Esophagus muscularis mucosa (tissue), 4 donors: ENCODE measurements at regions not wholly inside any gene's neighbourhood (a gene's known extent, or its start where the extent isn't known, plus 50 kb on each side); places are given as distances from the start of the nearest gene placed in this dataset.

Experiments used
- DNase-seq: peaks from one replicate; pipeline ENCODE4 v3.0.0-alpha.2; 2017; ENCODE audit errors: extremely low spot score
- H3K27ac ChIP-seq, 4 donors: fragments of 200-600 bp; sonication (generic); replicated peaks in 1 of 4; 1 replicate in 3 of 4; 2 replicates in 1 of 4; pipeline ENCODE4 v1.5.1; 2016 to 2019; ENCODE audit warnings: mild to moderate bottlenecking in 1 of 4
- H3K27me3 ChIP-seq, 4 donors: fragments of 200-600 bp; sonication (generic); one replicate each; pipeline versions ENCODE4 v1.5.1 to v1.6.0; 2016 to 2019
- H3K36me3 ChIP-seq, 4 donors: fragments of 200-600 bp; sonication (generic); one replicate each; pipeline ENCODE4 v1.5.1; 2016 to 2019
- H3K4me1 ChIP-seq, 4 donors: fragments of 200-600 bp; sonication (generic); one replicate each; pipeline ENCODE4 v1.5.1; 2016 to 2019
- H3K4me3 ChIP-seq, 4 donors: fragments of 200-600 bp; sonication (generic); 1 replicate in 2 of 4; 2 replicates in 2 of 4; pipeline ENCODE4 v1.5.1; 2016 to 2019; ENCODE audit warnings: mild to moderate bottlenecking in 4 of 4, moderate library complexity in 1 of 4
- H3K9me3 ChIP-seq, 4 donors: fragments of 200-600 bp; sonication (generic); 1 replicate in 3 of 4; 2 replicates in 1 of 4; pipeline ENCODE4 v1.5.1; 2016 to 2019
- CTCF ChIP-seq, 3 experiments: fragments of 200-600 bp in 2 of 3; fragments of 450-650 bp in 1 of 3; sonication (generic) in 2 of 3; IDR thresholded peaks; one replicate each; pipeline ENCODE4 v1.5.1; 2017 to 2019; ENCODE audit warnings: antibody characterized with exemption in 3 of 3, mild to moderate bottlenecking in 2 of 3, moderate library complexity in 1 of 3
- EP300 ChIP-seq: sonication (generic); formaldehyde crosslinking; IDR thresholded peaks from one replicate; pipeline ENCODE4 v1.6.1; 2017; ENCODE audit warnings: antibody characterized with exemption
- POLR2A ChIP-seq: fragments of 450-650 bp; IDR thresholded peaks from one replicate; pipeline ENCODE4 v1.6.1; 2017; ENCODE audit warnings: antibody characterized with exemption, moderate library complexity, mild to moderate bottlenecking, low read depth
- POLR2AphosphoS5 ChIP-seq, 2 donors: sonication (generic); formaldehyde crosslinking; IDR thresholded peaks; one replicate each; pipeline ENCODE4 v1.6.1; 2017; ENCODE audit warnings: antibody characterized with exemption in 2 of 2
- WGBS: methylation state at CpG from one replicate; pipeline ENCODE4 v1.1.5; 2018; 5-methylcytosine and 5-hydroxymethylcytosine counted together
- intact Hi-C: fragments of 100-400 bp; cut with DNase I; formaldehyde crosslinking; loops from one replicate; pipeline ENCODE4 v1.15.1; 2023

- no peak for DNase-seq
- Histone ChIP-seq H3K36me3 (no peaks in the 10 kb centered on the region), H3K4me3 (no peak overlapping the region), H3K4me1 (peaks cover 0 to under 1% (median 0%) of the 10 kb centered on the region in 4 donors), H3K27ac (no peak overlapping the region), H3K9me3 (no peaks in the 10 kb centered on the region), H3K27me3 (no peaks in the 10 kb centered on the region)
- no peak for TF ChIP-seq POLR2AphosphoS5 (IDR thresholded peaks at IDR 0.05)
- TF ChIP-seq EP300 = no peak
- WGBS = 65% methylated on average over 2 of the region's 2 CpGs
- intact Hi-C loops = no loop called here
These were observed 332.6 kb upstream of the SMC2 start for GRCh38 chr9:103761466-103761865.

- no peaks in the 10 kb centered on the region for H3K9me3 ChIP-seq
- DNase-seq = no peak
- no peaks in the 10 kb centered on the region for H3K4me1 ChIP-seq
- 83% methylated on average over 2 of the region's 2 CpGs for WGBS
- H3K27me3 ChIP-seq = no peaks in the 10 kb centered on the region
- intact Hi-C loops = no loop called here
- no peak overlapping the region for H3K27ac ChIP-seq
- no peak overlapping the region for H3K4me3 ChIP-seq
- TF ChIP-seq POLR2A = no peak
- TF ChIP-seq POLR2AphosphoS5 (IDR thresholded peaks at IDR 0.05) = no peak
- TF ChIP-seq CTCF (IDR thresholded peaks at IDR 0.05) = peak in 1 of 3 experiments; percentile 3
- no peaks in the 10 kb centered on the region for H3K36me3 ChIP-seq
These were observed 304.4 kb upstream of the SMC2 start for GRCh38 chr9:103789686-103790085.

GRCh38 chr9:103798620-103799019 lies 295.5 kb upstream of the SMC2 start:
- intact Hi-C loops = no loop called here
- no peak for DNase-seq
- no peaks in the 10 kb centered on the region for H3K36me3 ChIP-seq
- H3K27me3 ChIP-seq = no peaks in the 10 kb centered on the region
- no peak for TF ChIP-seq POLR2AphosphoS5 (IDR thresholded peaks at IDR 0.05)
- no peak for TF ChIP-seq EP300
- TF ChIP-seq CTCF (IDR thresholded peaks at IDR 0.05) = no peak
- no peak for TF ChIP-seq POLR2A
- no peak overlapping the region for H3K27ac ChIP-seq
- H3K4me1 ChIP-seq = no peaks in the 10 kb centered on the region
- no peak overlapping the region for H3K4me3 ChIP-seq
- no peaks in the 10 kb centered on the region for H3K9me3 ChIP-seq
- 47% methylated on average over 1 of the region's 1 CpG for WGBS

DNA sequence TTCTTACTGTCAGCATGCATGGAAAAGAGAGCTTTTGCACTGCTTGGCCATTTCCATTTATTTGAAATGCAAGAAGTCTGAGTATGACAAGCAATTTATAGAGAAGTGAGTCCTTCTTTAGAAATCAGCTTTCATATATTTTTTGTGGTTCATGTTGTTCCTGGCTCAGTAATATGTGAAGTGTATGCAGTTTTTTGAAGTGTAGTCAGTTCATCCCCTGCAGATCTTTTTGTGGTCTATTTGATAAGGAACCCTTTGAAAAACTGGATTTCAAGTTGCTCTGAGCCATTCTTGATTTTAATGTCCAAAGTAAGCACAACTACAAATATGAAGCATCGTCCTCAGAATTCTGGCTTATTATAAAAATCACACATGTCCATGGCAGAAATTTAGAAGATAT lies 294.1 kb upstream of the SMC2 start:
- Histone ChIP-seq H3K27me3 (no peaks in the 10 kb centered on the region), H3K4me3 (no peak overlapping the region), H3K27ac (no peak overlapping the region), H3K9me3 (no peaks in the 10 kb centered on the region), H3K36me3 (no peaks in the 10 kb centered on the region), H3K4me1 (no peaks in the 10 kb centered on the region)
- WGBS = 79% methylated on average over 1 of the region's 1 CpG
- no peak for TF ChIP-seq POLR2AphosphoS5 (IDR thresholded peaks at IDR 0.05)
- no peak for TF ChIP-seq EP300
- no peak for DNase-seq
- intact Hi-C loops = no loop called here

DNA sequence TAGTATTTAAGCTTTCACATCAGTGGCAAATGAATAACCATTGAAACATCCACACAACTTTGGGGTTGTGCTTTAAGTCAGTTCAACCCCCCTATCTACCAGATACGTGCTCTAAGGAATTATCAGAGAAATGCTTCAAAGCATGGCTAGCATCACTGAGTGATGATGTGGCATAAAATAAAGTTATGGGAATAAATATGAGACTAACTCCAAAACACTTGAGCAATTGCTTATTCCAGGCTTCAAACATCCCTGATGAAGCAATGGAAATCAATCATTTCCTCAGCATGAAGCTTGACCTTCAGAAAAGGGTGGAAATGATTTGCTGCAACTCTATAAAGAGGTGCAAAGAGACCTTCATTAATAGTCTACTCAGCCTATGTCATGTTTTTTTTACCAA lies 292.0 kb upstream of the SMC2 start:
- H3K4me1 ChIP-seq = no peaks in the 10 kb centered on the region
- no peak overlapping the region for H3K27ac ChIP-seq
- intact Hi-C loops = no loop called here
- H3K36me3 ChIP-seq = no peaks in the 10 kb centered on the region
- TF ChIP-seq EP300 (no peak), POLR2AphosphoS5 (IDR thresholded peaks at IDR 0.05) (no peak), CTCF (IDR thresholded peaks at IDR 0.05) (no peak), POLR2A (no peak)
- 96% methylated on average over 1 of the region's 1 CpG for WGBS
- H3K9me3 ChIP-seq = no peaks in the 10 kb centered on the region
- H3K27me3 ChIP-seq = no peaks in the 10 kb centered on the region
- H3K4me3 ChIP-seq = no peak overlapping the region
- DNase-seq = no peak

DNA sequence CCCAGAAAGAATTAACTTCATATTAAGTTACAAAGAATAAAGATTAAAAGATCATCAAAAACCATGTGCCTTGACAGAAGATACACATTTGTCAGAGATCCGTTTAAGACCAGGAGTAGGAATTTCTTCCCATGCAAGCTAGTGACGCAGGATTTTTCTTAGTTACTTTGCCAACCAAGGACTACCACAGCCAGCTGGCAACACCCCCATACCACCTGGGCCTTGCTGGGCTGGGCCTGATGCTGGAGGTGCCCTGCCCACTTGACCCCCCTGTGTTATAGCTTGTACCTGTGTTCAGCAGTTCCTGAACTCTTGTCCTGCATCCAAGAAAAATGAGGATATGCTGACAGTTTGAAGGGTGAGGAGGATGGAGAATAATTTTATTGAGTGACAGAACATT lies 290.9 kb upstream of the SMC2 start:
- intact Hi-C loops = no loop called here
- DNase-seq = no peak
- no peaks in the 10 kb centered on the region for H3K36me3 ChIP-seq
- TF ChIP-seq EP300 = no peak
- TF ChIP-seq POLR2AphosphoS5 (IDR thresholded peaks at IDR 0.05) = no peak
- TF ChIP-seq POLR2A = no peak
- TF ChIP-seq CTCF (IDR thresholded peaks at IDR 0.05) = no peak
- WGBS = 57% methylated on average over 2 of the region's 2 CpGs
- no peaks in the 10 kb centered on the region for H3K9me3 ChIP-seq
- no peaks in the 10 kb centered on the region for H3K4me1 ChIP-seq
- H3K4me3 ChIP-seq = no peak overlapping the region
- no peak overlapping the region for H3K27ac ChIP-seq
- no peaks in the 10 kb centered on the region for H3K27me3 ChIP-seq
